ENCODE measurements at regions not wholly inside any gene's neighbourhood (a gene's known extent, or its start where the extent isn't known, plus 50 kb on each side); places are given as distances from the start of the nearest gene placed in this dataset.

GRCh38 chr16:35561346-35561745, 2101.9 kb downstream of the TP53TG3F start:
- DNase-seq, result no peak
- ChIA-PET POLR2A (no interaction called here), CTCF (no interaction called here)
- H3K27me3 Mint-ChIP-seq, result no peaks in the 10 kb centered on the region
- peaks cover 31% of the 10 kb centered on the region for H3K9me3 Mint-ChIP-seq
- H3K27ac Mint-ChIP-seq, result no peak overlapping the region
- no peak overlapping the region for H3K4me3 Mint-ChIP-seq
- H3K4me1 Mint-ChIP-seq, result no peaks in the 10 kb centered on the region
- no peaks in the 10 kb centered on the region for H3K36me3 Mint-ChIP-seq (ENCODE audit: low read depth)

GRCh38 chr16:35562471-35562870, 2103.1 kb downstream of the TP53TG3F start:
- POLR2A ChIA-PET, result no interaction called here
- H3K4me1 Mint-ChIP-seq, result no peaks in the 10 kb centered on the region
- no peak overlapping the region for H3K27ac Mint-ChIP-seq
- DNase-seq, result no peak
- no peaks in the 10 kb centered on the region for H3K36me3 Mint-ChIP-seq (ENCODE audit: low read depth)
- H3K9me3 Mint-ChIP-seq, result peaks cover 31% of the 10 kb centered on the region
- H3K4me3 Mint-ChIP-seq, result no peak overlapping the region
- CTCF ChIA-PET, result no interaction called here
- H3K27me3 Mint-ChIP-seq, result no peaks in the 10 kb centered on the region

- no peaks in the 10 kb centered on the region for H3K4me1 Mint-ChIP-seq
- H3K4me3 Mint-ChIP-seq, result no peak overlapping the region
- H3K27ac Mint-ChIP-seq, result no peak overlapping the region
- no peaks in the 10 kb centered on the region for H3K36me3 Mint-ChIP-seq (ENCODE audit: low read depth)
- ChIA-PET POLR2A (no interaction called here), CTCF (no interaction called here)
- DNase-seq, result no peak
- peaks cover 35% of the 10 kb centered on the region for H3K9me3 Mint-ChIP-seq
- H3K27me3 Mint-ChIP-seq, result no peaks in the 10 kb centered on the region
Measured at GRCh38 chr16:35562919-35563318, 2103.5 kb downstream of the TP53TG3F start.

GRCh38 chr16:35564148-35564547, 2104.7 kb downstream of the TP53TG3F start:
- Mint-ChIP-seq H3K4me1 (no peaks in the 10 kb centered on the region), H3K27me3 (no peaks in the 10 kb centered on the region), H3K36me3 (ENCODE audit: low read depth) (no peaks in the 10 kb centered on the region), H3K27ac (no peak overlapping the region), H3K9me3 (peaks cover 30% of the 10 kb centered on the region), H3K4me3 (no peak overlapping the region)
- no peak for DNase-seq
- ChIA-PET POLR2A (no interaction called here), CTCF (no interaction called here)

DNA sequence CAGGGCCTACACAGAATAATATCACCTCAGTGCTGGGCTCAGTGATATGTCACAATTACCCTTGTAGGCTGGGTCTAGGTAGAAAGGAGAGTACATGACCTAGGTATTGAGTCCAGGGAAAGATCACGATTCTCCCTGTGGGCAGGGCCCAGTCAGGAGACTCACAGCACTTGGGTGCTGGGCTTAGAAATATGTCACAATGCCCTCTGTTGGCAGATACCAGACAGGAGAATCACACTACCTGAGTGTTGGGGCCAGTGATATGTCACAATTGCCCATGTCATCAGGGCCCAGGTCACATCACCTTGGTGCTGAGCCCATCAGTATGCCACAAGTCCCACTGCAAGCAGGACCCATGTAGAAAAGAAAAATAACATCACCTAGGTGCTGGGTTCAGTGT, 2105.5 kb downstream of the TP53TG3F start:
- Mint-ChIP-seq H3K27ac (no peak overlapping the region), H3K36me3 (ENCODE audit: low read depth) (no peaks in the 10 kb centered on the region), H3K27me3 (no peaks in the 10 kb centered on the region), H3K9me3 (peaks cover 29% of the 10 kb centered on the region), H3K4me1 (no peaks in the 10 kb centered on the region), H3K4me3 (no peak overlapping the region)
- ChIA-PET CTCF (no interaction called here), POLR2A (no interaction called here)
- DNase-seq, result no peak

DNA sequence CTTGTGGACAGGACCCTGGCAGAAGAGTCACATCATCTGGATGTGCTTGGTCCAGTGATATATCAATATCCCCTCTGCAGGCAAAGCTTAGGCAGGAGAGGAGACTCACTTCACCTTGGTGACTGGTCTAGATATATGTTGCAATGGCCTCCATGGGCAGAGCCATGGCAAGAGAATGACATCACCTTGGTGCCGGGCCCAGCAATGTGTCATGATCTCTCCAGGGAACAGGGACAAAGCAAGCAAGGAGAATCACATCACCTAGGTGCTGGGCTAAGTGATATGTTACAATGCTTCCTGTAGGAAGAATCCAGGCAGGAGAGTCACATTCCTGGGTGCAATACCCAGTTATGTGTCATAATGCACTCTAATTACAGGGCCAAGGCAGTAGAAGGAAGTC, 2106.2 kb downstream of the TP53TG3F start:
- Mint-ChIP-seq H3K27me3 (no peaks in the 10 kb centered on the region), H3K4me1 (no peaks in the 10 kb centered on the region), H3K9me3 (peaks cover 28% of the 10 kb centered on the region), H3K36me3 (ENCODE audit: low read depth) (no peaks in the 10 kb centered on the region), H3K4me3 (no peak overlapping the region), H3K27ac (no peak overlapping the region)
- CTCF ChIA-PET, result no interaction called here
- no peak for DNase-seq
- POLR2A ChIA-PET, result no interaction called here

DNA sequence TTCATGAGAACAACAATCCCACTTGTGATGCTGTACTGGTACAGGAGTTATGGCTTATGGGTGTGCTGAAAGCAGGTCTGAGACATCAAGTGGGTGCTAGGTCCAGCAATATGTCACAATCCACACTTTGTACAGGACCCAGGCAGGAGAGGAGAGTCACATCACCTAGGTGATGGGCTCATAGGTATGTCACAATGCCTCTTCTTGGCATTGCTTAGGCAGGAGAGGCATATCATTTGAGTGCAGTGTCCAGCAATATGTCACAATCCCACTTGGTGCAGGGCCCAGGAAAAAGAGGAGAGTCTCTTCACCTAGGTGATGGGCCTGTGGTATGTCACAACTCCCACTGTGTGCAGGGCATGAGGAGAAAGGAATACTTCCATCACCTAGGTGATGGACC, 2110.0 kb downstream of the TP53TG3F start:
- no peak overlapping the region for H3K4me3 Mint-ChIP-seq
- H3K9me3 Mint-ChIP-seq, result peaks cover 34% of the 10 kb centered on the region
- H3K36me3 Mint-ChIP-seq (ENCODE audit: low read depth), result no peaks in the 10 kb centered on the region
- no peaks in the 10 kb centered on the region for H3K27me3 Mint-ChIP-seq
- POLR2A ChIA-PET, result no interaction called here
- no peak overlapping the region for H3K27ac Mint-ChIP-seq
- CTCF ChIA-PET, result no interaction called here
- no peaks in the 10 kb centered on the region for H3K4me1 Mint-ChIP-seq
- no peak for DNase-seq

- H3K9me3 Mint-ChIP-seq, result peaks cover 28% of the 10 kb centered on the region
- H3K4me1 Mint-ChIP-seq, result no peaks in the 10 kb centered on the region
- no peak for DNase-seq
- CTCF ChIA-PET, result no interaction called here
- H3K27me3 Mint-ChIP-seq, result no peaks in the 10 kb centered on the region
- no peak overlapping the region for H3K4me3 Mint-ChIP-seq
- no peaks in the 10 kb centered on the region for H3K36me3 Mint-ChIP-seq (ENCODE audit: low read depth)
- POLR2A ChIA-PET, result no interaction called here
- H3K27ac Mint-ChIP-seq, result no peak overlapping the region
Measured at GRCh38 chr16:35570946-35571345, 2111.5 kb downstream of the TP53TG3F start.

- no peaks in the 10 kb centered on the region for H3K36me3 Mint-ChIP-seq (ENCODE audit: low read depth)
- no peak for DNase-seq
- no peak overlapping the region for H3K27ac Mint-ChIP-seq
- POLR2A ChIA-PET, result no interaction called here
- CTCF ChIA-PET, result no interaction called here
- H3K27me3 Mint-ChIP-seq, result no peaks in the 10 kb centered on the region
- no peak overlapping the region for H3K4me3 Mint-ChIP-seq
- H3K9me3 Mint-ChIP-seq, result peaks cover 33% of the 10 kb centered on the region
- H3K4me1 Mint-ChIP-seq, result no peaks in the 10 kb centered on the region
Measured at GRCh38 chr16:35572186-35572585, 2112.8 kb downstream of the TP53TG3F start.

DNA sequence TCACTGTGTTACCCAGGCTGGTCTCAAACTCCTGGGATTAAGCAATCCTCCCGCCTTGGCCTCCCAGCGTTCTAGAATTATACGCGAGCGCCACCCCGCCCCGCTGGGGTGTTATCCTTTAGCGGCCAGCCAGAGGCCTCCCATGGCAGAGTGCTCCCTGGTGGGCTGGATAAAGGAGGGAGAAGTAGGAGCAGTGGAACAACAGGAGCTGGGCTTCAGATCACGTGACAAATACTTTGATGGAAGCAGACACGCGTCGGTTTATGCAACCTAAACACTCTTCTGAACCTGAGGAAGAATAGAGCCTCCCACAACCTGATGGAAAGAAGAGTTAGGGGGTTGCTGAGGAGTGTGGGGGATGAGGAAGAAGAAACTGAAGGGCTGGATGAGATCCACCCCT, 2114.0 kb downstream of the TP53TG3F start:
- no peaks in the 10 kb centered on the region for H3K27me3 Mint-ChIP-seq
- H3K36me3 Mint-ChIP-seq (ENCODE audit: low read depth), result no peaks in the 10 kb centered on the region
- no peaks in the 10 kb centered on the region for H3K4me1 Mint-ChIP-seq
- DNase-seq, result no peak
- ChIA-PET CTCF (no interaction called here), POLR2A (no interaction called here)
- peaks cover 29% of the 10 kb centered on the region for H3K9me3 Mint-ChIP-seq
- H3K4me3 Mint-ChIP-seq, result no peak overlapping the region
- H3K27ac Mint-ChIP-seq, result no peak overlapping the region

DNA sequence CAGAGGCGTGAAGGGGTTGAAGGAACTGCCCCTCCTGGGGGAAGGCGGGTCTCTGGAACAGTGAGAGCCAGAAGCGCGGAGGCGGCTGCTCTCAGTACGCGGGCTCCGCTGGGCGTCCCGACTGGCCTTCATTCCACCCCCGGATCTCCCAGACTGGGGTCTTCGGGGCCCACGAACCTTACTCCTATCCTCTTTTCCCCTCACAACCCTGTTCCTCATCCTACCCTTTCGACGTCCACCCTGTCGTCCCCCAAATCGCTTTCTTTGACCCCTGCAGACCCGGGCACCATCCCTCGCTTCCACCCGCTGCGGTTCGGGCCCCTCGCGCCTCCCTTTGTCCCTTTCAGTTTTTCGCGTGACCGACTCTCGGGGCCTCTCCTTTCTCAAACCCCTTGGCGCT, 2114.6 kb downstream of the TP53TG3F start:
- no peak for DNase-seq
- Mint-ChIP-seq H3K4me1 (no peaks in the 10 kb centered on the region), H3K4me3 (no peak overlapping the region), H3K27me3 (no peaks in the 10 kb centered on the region), H3K36me3 (ENCODE audit: low read depth) (no peaks in the 10 kb centered on the region), H3K9me3 (peaks cover 31% of the 10 kb centered on the region), H3K27ac (no peak overlapping the region)
- CTCF ChIA-PET, result no interaction called here
- POLR2A ChIA-PET, result no interaction called here

DNA sequence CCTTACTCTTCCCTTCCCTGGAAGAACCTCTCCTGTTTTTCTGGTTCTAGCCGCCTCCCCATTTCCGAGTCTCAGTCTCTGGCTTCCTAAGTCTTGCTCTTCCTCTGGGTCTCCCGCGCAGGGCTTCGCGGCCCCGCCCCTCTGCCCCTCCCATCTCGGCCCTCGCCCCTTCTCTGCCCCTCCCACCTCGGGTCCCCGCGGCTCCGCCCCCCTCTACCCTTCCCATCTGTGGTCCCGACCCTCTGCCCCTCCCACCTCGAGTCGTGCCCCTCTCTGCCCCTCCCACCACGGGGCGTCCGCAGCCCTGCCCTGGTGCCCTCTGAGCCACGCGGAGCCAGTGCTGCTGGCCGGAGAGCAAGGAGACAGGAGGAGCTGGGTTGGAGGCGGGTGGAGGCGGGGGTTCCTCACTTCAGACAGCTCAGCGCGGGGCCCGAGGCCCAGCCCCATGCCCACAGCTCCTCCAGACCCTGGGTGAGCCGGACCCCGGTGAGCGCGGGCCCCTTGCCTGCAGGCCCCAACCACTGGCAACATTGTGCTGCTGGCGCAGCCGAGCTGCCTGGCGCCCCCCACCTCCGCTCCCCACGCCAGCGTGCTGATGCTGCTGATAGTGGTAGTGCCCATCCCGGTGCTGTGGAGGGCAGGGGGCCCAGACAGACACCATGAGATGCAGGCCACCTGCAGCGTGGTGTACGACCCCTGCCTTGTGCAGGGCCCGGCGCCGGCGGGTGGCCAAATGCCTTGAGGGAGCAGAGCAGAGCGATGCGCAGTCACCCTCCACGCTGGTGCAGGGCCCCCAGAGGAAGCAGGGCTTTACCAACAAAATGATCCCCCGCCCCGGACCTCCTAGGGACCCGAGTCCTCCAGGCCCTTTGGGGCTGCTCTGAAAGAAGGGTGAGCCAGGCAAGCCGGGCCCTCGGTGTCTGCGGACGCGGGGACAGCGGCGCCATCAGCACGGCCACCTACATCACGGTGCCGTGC, 2115.3 kb downstream of the TP53TG3F start:
- H3K4me3 Mint-ChIP-seq, result no peak overlapping the region
- no peak overlapping the region for H3K27ac Mint-ChIP-seq
- no peaks in the 10 kb centered on the region for H3K36me3 Mint-ChIP-seq (ENCODE audit: low read depth)
- DNase-seq, result no peak
- ChIA-PET POLR2A (no interaction called here), CTCF (no interaction called here)
- H3K27me3 Mint-ChIP-seq, result no peaks in the 10 kb centered on the region
- no peaks in the 10 kb centered on the region for H3K4me1 Mint-ChIP-seq
- peaks cover 27% of the 10 kb centered on the region for H3K9me3 Mint-ChIP-seq

GRCh38 chr16:35575432-35575821, 2116.0 kb downstream of the TP53TG3F start:
- POLR2A ChIA-PET, result no interaction called here
- H3K4me3 Mint-ChIP-seq, result no peak overlapping the region
- no peak overlapping the region for H3K27ac Mint-ChIP-seq
- DNase-seq, result no peak
- H3K4me1 Mint-ChIP-seq, result no peaks in the 10 kb centered on the region
- H3K36me3 Mint-ChIP-seq (ENCODE audit: low read depth), result no peaks in the 10 kb centered on the region
- CTCF ChIA-PET, result no interaction called here
- H3K9me3 Mint-ChIP-seq, result peaks cover 31% of the 10 kb centered on the region
- no peaks in the 10 kb centered on the region for H3K27me3 Mint-ChIP-seq

DNA sequence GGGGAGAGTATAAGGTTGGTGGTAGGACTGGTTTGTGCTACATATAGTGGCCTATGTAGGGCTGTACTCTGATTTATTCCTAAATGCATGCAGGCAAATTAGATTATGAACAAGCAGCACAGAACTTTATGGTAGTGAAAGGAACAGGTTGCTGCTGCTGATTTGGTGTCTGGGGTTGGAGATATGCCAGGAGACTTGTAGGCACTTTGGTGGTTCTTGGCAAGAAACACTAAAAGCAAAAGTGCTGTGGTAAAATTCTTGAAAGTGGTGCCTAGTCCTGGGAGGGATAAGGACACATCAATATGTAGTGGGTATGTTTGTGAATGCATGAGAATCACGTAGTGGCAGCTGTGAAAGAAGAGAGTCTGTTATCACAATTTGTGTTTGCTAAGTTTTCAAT, 2126.0 kb downstream of the TP53TG3F start:
- Mint-ChIP-seq H3K4me1 (no peaks in the 10 kb centered on the region), H3K27ac (no peak overlapping the region), H3K4me3 (no peak overlapping the region), H3K9me3 (peaks cover 9% of the 10 kb centered on the region), H3K36me3 (ENCODE audit: low read depth) (no peaks in the 10 kb centered on the region), H3K27me3 (no peaks in the 10 kb centered on the region)
- DNase-seq, result no peak
- POLR2A ChIA-PET, result no interaction called here
- CTCF ChIA-PET, result no interaction called here

All from activated CD4-positive, alpha-beta T cell treated with anti-CD3 and anti-CD28 coated beads, Interleukin-2, amount 10 ng/mL, durations not matched to agents 7 days and 5 days (primary cell).